22Rv1 (cell line): ENCODE measurements at regions not wholly inside any gene's neighbourhood (a gene's known extent, or its start where the extent isn't known, plus 50 kb on each side); places are given as distances from the start of the nearest gene placed in this dataset.
"Not testable (repeated sequence)": the region's sequence is repeated elsewhere in the genome, so short reads cannot be mapped to it uniquely, and the experiment has no call there.

Experiments used
- H3K27ac ChIP-seq: fragments of 450-650 bp; 2 replicates; pipeline ENCODE4 v1.5.1; 2017
- CTCF ChIP-seq: fragments of 450-650 bp; IDR thresholded peaks from 2 replicates; pipeline ENCODE4 v1.5.1; 2017; ENCODE audit warnings: mild to moderate bottlenecking
- ZFX ChIP-seq: fragments of 450-650 bp; IDR thresholded peaks from 2 replicates; pipeline ENCODE4 v1.6.1; 2017; ENCODE audit warnings: antibody characterized with exemption, borderline replicate concordance

GRCh38 chr7:131667699-131668098 is 111.3 kb upstream of the PODXL start:
- no peak overlapping the region for H3K27ac ChIP-seq
- TF ChIP-seq ZFX (no peak), CTCF (no peak)

- no peak overlapping the region for H3K27ac ChIP-seq
- TF ChIP-seq CTCF (no peak), ZFX (no peak)
Observed at GRCh38 chr7:131665021-131665420, 108.6 kb upstream of the PODXL start.

- no peak for TF ChIP-seq ZFX
- no peak for TF ChIP-seq CTCF
- no peak overlapping the region for H3K27ac ChIP-seq
Observed at GRCh38 chr7:131664570-131664969, 108.1 kb upstream of the PODXL start.

- H3K27ac ChIP-seq: not testable (repeated sequence)
Observed at GRCh38 chr7:131662301-131662873, 106.0 kb upstream of the PODXL start.

- no peak overlapping the region for H3K27ac ChIP-seq
- no peak for TF ChIP-seq ZFX
- TF ChIP-seq CTCF: no peak
Observed at GRCh38 chr7:131657881-131658280, 101.5 kb upstream of the PODXL start.

GRCh38 chr7:131656980-131657723 is 100.7 kb upstream of the PODXL start:
- TF ChIP-seq CTCF (no peak), ZFX (no peak)

GRCh38 chr7:131655866-131656265 is 99.4 kb upstream of the PODXL start:
- no peak overlapping the region for H3K27ac ChIP-seq
- TF ChIP-seq CTCF: no peak

More at GRCh38 chr7:131656980-131657723, 100.7 kb upstream of the PODXL start:
- H3K27ac ChIP-seq: no peak overlapping the region

GRCh38 chr7:131655447-131655846 is 99.0 kb upstream of the PODXL start:
- no peak for TF ChIP-seq ZFX
- H3K27ac ChIP-seq: no peak overlapping the region
